Testis (tissue), 2 donors: ENCODE measurements at regions not wholly inside any gene's neighbourhood (a gene's known extent, or its start where the extent isn't known, plus 50 kb on each side); places are given as distances from the start of the nearest gene placed in this dataset.

ENCODE experiments used
- DNase-seq: peaks from one replicate; pipeline ENCODE4 v3.0.0-alpha.2; 2019
- H3K27ac ChIP-seq, 2 donors: fragments of 200-600 bp; sonication (generic); one replicate each; pipeline ENCODE4 v1.5.1; 2019
- H3K27me3 ChIP-seq: fragments of 200-600 bp; sonication (generic); one replicate; pipeline ENCODE4 v1.5.1; 2019
- H3K36me3 ChIP-seq: fragments of 200-600 bp; sonication (generic); one replicate; pipeline ENCODE4 v1.5.1; 2017; ENCODE audit warnings: low read depth; ENCODE audit errors: missing control alignments
- H3K4me1 ChIP-seq: fragments of 200-600 bp; sonication (generic); one replicate; pipeline ENCODE4 v1.5.1; 2019
- H3K4me3 ChIP-seq, 2 donors: fragments of 200-600 bp; sonication (generic); one replicate each; pipeline ENCODE4 v1.5.1; 2017 to 2019
- H3K9me3 ChIP-seq: fragments of 200-600 bp; sonication (generic); one replicate; pipeline ENCODE4 v1.5.1; 2017
- POLR2A ChIP-seq: fragments of 450-650 bp; IDR thresholded peaks from one replicate; pipeline ENCODE4 v1.6.1; 2017; ENCODE audit warnings: antibody characterized with exemption, mild to moderate bottlenecking, moderate library complexity
- WGBS, 2 donors: methylation state at CpG; one replicate each; pipeline ENCODE4 v1.1.5; 2018; 5-methylcytosine and 5-hydroxymethylcytosine counted together
- intact Hi-C: fragments of 100-400 bp; cut with DNase I; formaldehyde crosslinking; loops from one replicate; pipeline ENCODE4 v1.15.1; 2023; ENCODE audit warnings: low total_unique reads
- TF ChIP-seq, protein P1 (sequence below), 3 experiments: fragments of 450-650 bp in 2 of 3; fragments of 200-600 bp in 1 of 3; sonication (generic) in 1 of 3; IDR thresholded peaks; one replicate each; pipeline ENCODE4 v1.5.1; 2016 to 2019; ENCODE audit warnings: antibody characterized with exemption in 3 of 3, mild to moderate bottlenecking in 2 of 3, moderate library complexity in 1 of 3

- Histone ChIP-seq H3K4me3 (no peak overlapping the region), H3K9me3 (no peaks in the 10 kb centered on the region), H3K27ac (no peak overlapping the region), H3K27me3 (no peaks in the 10 kb centered on the region), H3K36me3 (no peaks in the 10 kb centered on the region), H3K4me1 (no peaks in the 10 kb centered on the region)
- TF ChIP-seq POLR2A: no peak
- TF ChIP-seq, protein P1, sequence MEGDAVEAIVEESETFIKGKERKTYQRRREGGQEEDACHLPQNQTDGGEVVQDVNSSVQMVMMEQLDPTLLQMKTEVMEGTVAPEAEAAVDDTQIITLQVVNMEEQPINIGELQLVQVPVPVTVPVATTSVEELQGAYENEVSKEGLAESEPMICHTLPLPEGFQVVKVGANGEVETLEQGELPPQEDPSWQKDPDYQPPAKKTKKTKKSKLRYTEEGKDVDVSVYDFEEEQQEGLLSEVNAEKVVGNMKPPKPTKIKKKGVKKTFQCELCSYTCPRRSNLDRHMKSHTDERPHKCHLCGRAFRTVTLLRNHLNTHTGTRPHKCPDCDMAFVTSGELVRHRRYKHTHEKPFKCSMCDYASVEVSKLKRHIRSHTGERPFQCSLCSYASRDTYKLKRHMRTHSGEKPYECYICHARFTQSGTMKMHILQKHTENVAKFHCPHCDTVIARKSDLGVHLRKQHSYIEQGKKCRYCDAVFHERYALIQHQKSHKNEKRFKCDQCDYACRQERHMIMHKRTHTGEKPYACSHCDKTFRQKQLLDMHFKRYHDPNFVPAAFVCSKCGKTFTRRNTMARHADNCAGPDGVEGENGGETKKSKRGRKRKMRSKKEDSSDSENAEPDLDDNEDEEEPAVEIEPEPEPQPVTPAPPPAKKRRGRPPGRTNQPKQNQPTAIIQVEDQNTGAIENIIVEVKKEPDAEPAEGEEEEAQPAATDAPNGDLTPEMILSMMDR (IDR thresholded peaks at IDR 0.05): no peak
- DNase-seq: no peak
- 67 to 95% methylated on average over 4 of the region's 4 CpGs for WGBS, 2 donors
- intact Hi-C loops: no loop called here
Observed at GRCh38 chr13:73576291-73576690, 517.5 kb downstream of the KLF5 start.

- H3K36me3 ChIP-seq: no peaks in the 10 kb centered on the region
- H3K27ac ChIP-seq: no peak overlapping the region
- no peaks in the 10 kb centered on the region for H3K4me1 ChIP-seq
- 58 to 71% methylated on average over 3 of the region's 3 CpGs for WGBS, 2 donors
- TF ChIP-seq, protein P1 (IDR thresholded peaks at IDR 0.05): no peak
- TF ChIP-seq POLR2A: no peak
- no peak for DNase-seq
- no peaks in the 10 kb centered on the region for H3K27me3 ChIP-seq
- H3K4me3 ChIP-seq: no peak overlapping the region
- H3K9me3 ChIP-seq: no peaks in the 10 kb centered on the region
- intact Hi-C loops: no loop called here
Observed at GRCh38 chr13:73572824-73573223, 514.0 kb downstream of the KLF5 start.

DNA sequence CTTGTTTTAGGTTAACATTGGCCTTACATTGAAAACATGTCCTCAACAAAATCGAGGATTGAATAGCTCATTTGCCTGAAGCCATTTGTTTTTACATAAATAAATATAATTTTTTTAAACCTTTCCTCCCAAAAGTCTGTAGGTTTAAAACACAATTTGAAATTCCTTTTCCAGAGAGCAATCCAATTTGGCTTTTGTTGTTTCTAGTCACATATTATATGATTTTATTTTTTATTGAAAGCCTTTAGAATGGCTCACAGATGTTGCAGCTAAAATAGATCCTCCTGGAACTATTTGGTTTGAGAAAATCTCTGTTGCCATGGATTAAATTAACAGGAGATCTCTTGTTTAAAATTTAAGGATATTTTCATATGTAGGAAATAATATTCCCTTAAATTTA, 512.6 kb downstream of the KLF5 start:
- no peak for TF ChIP-seq POLR2A
- TF ChIP-seq, protein P1 (IDR thresholded peaks at IDR 0.05): no peak
- 78 to 87% methylated on average over 1 of the region's 1 CpG for WGBS, 2 donors
- H3K36me3 ChIP-seq: no peaks in the 10 kb centered on the region
- H3K27ac ChIP-seq: no peak overlapping the region
- intact Hi-C loops: no loop called here
- no peaks in the 10 kb centered on the region for H3K27me3 ChIP-seq
- H3K9me3 ChIP-seq: no peaks in the 10 kb centered on the region
- no peak for DNase-seq
- no peak overlapping the region for H3K4me3 ChIP-seq
- H3K4me1 ChIP-seq: no peaks in the 10 kb centered on the region

GRCh38 chr13:73556902-73557301, 498.1 kb downstream of the KLF5 start:
- H3K27me3 ChIP-seq: no peaks in the 10 kb centered on the region
- 53 to 62% methylated on average over 4 of the region's 4 CpGs for WGBS, 2 donors
- intact Hi-C loops: no loop called here
- H3K4me3 ChIP-seq: no peak overlapping the region
- TF ChIP-seq POLR2A: no peak
- no peaks in the 10 kb centered on the region for H3K4me1 ChIP-seq
- DNase-seq: no peak
- no peaks in the 10 kb centered on the region for H3K36me3 ChIP-seq
- H3K27ac ChIP-seq: no peak overlapping the region
- no peaks in the 10 kb centered on the region for H3K9me3 ChIP-seq

GRCh38 chr13:73556128-73556527, 497.3 kb downstream of the KLF5 start:
- no peaks in the 10 kb centered on the region for H3K27me3 ChIP-seq
- no peaks in the 10 kb centered on the region for H3K36me3 ChIP-seq
- H3K27ac ChIP-seq: no peak overlapping the region
- no peak for TF ChIP-seq POLR2A
- TF ChIP-seq, protein P1 (IDR thresholded peaks at IDR 0.05): no peak
- H3K4me1 ChIP-seq: no peaks in the 10 kb centered on the region
- intact Hi-C loops: no loop called here
- DNase-seq: no peak
- WGBS, 2 donors: 43 to 56% methylated on average over 2 of the region's 2 CpGs
- H3K9me3 ChIP-seq: no peaks in the 10 kb centered on the region
- no peak overlapping the region for H3K4me3 ChIP-seq
